DOHH2 (cell line): ENCODE measurements at regions not wholly inside any gene's neighbourhood (a gene's known extent, or its start where the extent isn't known, plus 50 kb on each side); places are given as distances from the start of the nearest gene placed in this dataset.

ENCODE experiments used
- H3F3A ChIP-seq: fragments of 200-600 bp; sonication (generic), shearing (Covaris generic); 2 replicates; pipeline ENCODE4 v1.6.0; 2016; ENCODE audit warnings: antibody characterized with exemption, mild to moderate bottlenecking; ENCODE audit not compliant: control insufficient read depth, insufficient read depth
- H3K27ac ChIP-seq: fragments of 200-600 bp; sonication (generic); 2 replicates; pipeline ENCODE4 v1.5.1; 2014; ENCODE audit warnings: low read depth, mild to moderate bottlenecking, low read length, moderate library complexity
- H3K27me3 ChIP-seq: fragments of 200-600 bp; sonication (generic); 2 replicates; pipeline ENCODE4 v1.6.1; 2014; ENCODE audit warnings: mild to moderate bottlenecking, low read length, mixed read lengths; ENCODE audit not compliant: control insufficient read depth
- H3K36me3 ChIP-seq: fragments of 200-600 bp; sonication (generic); 2 replicates; pipeline ENCODE4 v1.6.1; 2014; ENCODE audit warnings: mild to moderate bottlenecking, low read length, moderate library complexity, mixed read lengths; ENCODE audit not compliant: control insufficient read depth
- H3K4me1 ChIP-seq: fragments of 200-600 bp; sonication (generic); 2 replicates; pipeline ENCODE4 v1.6.1; 2014; ENCODE audit warnings: mild to moderate bottlenecking, low read length, mixed read lengths; ENCODE audit not compliant: control insufficient read depth
- H3K4me2 ChIP-seq: fragments of 200-600 bp; sonication (generic); 2 replicates; pipeline ENCODE4 v1.6.0; 2014; ENCODE audit warnings: mild to moderate bottlenecking, low read length, moderate library complexity
- H3K4me3 ChIP-seq: fragments of 200-600 bp; sonication (generic); 2 replicates; pipeline ENCODE4 v1.5.1; 2014; ENCODE audit warnings: mild to moderate bottlenecking, low read length, mixed read lengths
- H3K79me2 ChIP-seq: fragments of 200-600 bp; sonication (generic); 2 replicates; pipeline ENCODE4 v1.6.1; 2014; ENCODE audit warnings: mild to moderate bottlenecking, low read length, mixed read lengths; ENCODE audit not compliant: control insufficient read depth
- H3K9me2 ChIP-seq: fragments of 200-600 bp; sonication (generic); replicated peaks from 2 replicates; pipeline ENCODE4 v1.6.1; 2014; ENCODE audit warnings: mild to moderate bottlenecking, low read length, mixed read lengths; ENCODE audit not compliant: control insufficient read depth
- H3K9me3 ChIP-seq: fragments of 200-600 bp; sonication (generic); 2 replicates; pipeline ENCODE4 v1.6.1; 2014; ENCODE audit warnings: antibody characterized with exemption, low read length, mixed read lengths; ENCODE audit not compliant: control insufficient read depth, insufficient read depth
- H4K20me1 ChIP-seq: fragments of 200-600 bp; sonication (generic); 2 replicates; pipeline ENCODE4 v1.6.0; 2014; ENCODE audit warnings: low read depth, mild to moderate bottlenecking, antibody characterized with exemption, low read length, moderate library complexity; ENCODE audit not compliant: control insufficient read depth, insufficient read depth
- CTCF ChIP-seq: fragments of 200-600 bp; sonication (generic); IDR thresholded peaks from one replicate; pipeline ENCODE4 v1.5.1; 2014; ENCODE audit warnings: antibody characterized with exemption, mild to moderate bottlenecking, low read depth, low read length; ENCODE audit not compliant: poor library complexity, severe bottlenecking
- EZH2phosphoT487 ChIP-seq: fragments of 200-600 bp; sonication (generic); IDR thresholded peaks from 2 replicates; pipeline ENCODE4 v1.6.1; 2017; ENCODE audit warnings: borderline replicate concordance, mild to moderate bottlenecking, antibody characterized with exemption, low read length, moderate library complexity, mixed read lengths

GRCh38 chr3:107880702-107881101 is 210.1 kb downstream of the CD47 start:
- Histone ChIP-seq H3K27me3 (no peaks in the 10 kb centered on the region), H3K4me2 (no peak overlapping the region), H3K9me2 (no peaks in the 10 kb centered on the region), H3K4me3 (no peak overlapping the region), H3K79me2 (no peaks in the 10 kb centered on the region), H4K20me1 (no peaks in the 10 kb centered on the region), H3K36me3 (no peaks in the 10 kb centered on the region), H3K27ac (no peak overlapping the region), H3K9me3 (no peaks in the 10 kb centered on the region), H3K4me1 (no peaks in the 10 kb centered on the region), H3F3A (no peaks in the 10 kb centered on the region)
- no peak for TF ChIP-seq EZH2phosphoT487
- no peak for TF ChIP-seq CTCF

- H3K4me3 ChIP-seq, result no peak overlapping the region
- no peaks in the 10 kb centered on the region for H3K36me3 ChIP-seq
- no peaks in the 10 kb centered on the region for H4K20me1 ChIP-seq
- no peaks in the 10 kb centered on the region for H3K9me3 ChIP-seq
- no peak overlapping the region for H3K4me2 ChIP-seq
- H3K27me3 ChIP-seq, result no peaks in the 10 kb centered on the region
- H3K9me2 ChIP-seq, result no peaks in the 10 kb centered on the region
- TF ChIP-seq EZH2phosphoT487, result no peak
- TF ChIP-seq CTCF, result no peak
- no peaks in the 10 kb centered on the region for H3K79me2 ChIP-seq
- H3F3A ChIP-seq, result no peaks in the 10 kb centered on the region
- no peaks in the 10 kb centered on the region for H3K4me1 ChIP-seq
- no peak overlapping the region for H3K27ac ChIP-seq
Observed at GRCh38 chr3:107877936-107878335, 212.9 kb downstream of the CD47 start.

- Histone ChIP-seq H3K9me3 (no peaks in the 10 kb centered on the region), H3K27me3 (no peaks in the 10 kb centered on the region), H3K79me2 (no peaks in the 10 kb centered on the region), H3K9me2 (no peaks in the 10 kb centered on the region), H3K4me3 (no peak overlapping the region), H3K4me1 (no peaks in the 10 kb centered on the region), H3K36me3 (no peaks in the 10 kb centered on the region), H3K27ac (no peak overlapping the region), H3K4me2 (no peak overlapping the region), H3F3A (no peaks in the 10 kb centered on the region), H4K20me1 (no peaks in the 10 kb centered on the region)
- TF ChIP-seq CTCF (no peak), EZH2phosphoT487 (no peak)
Observed at GRCh38 chr3:107870943-107871638, 219.7 kb downstream of the CD47 start.

GRCh38 chr3:107870096-107870495 is 220.7 kb downstream of the CD47 start:
- Histone ChIP-seq H3K27ac (no peak overlapping the region), H3K9me3 (no peaks in the 10 kb centered on the region), H3K4me1 (no peaks in the 10 kb centered on the region), H3K27me3 (no peaks in the 10 kb centered on the region), H3K36me3 (no peaks in the 10 kb centered on the region), H3F3A (no peaks in the 10 kb centered on the region), H3K79me2 (no peaks in the 10 kb centered on the region), H3K4me2 (no peak overlapping the region), H3K4me3 (no peak overlapping the region), H3K9me2 (no peaks in the 10 kb centered on the region), H4K20me1 (no peaks in the 10 kb centered on the region)
- no peak for TF ChIP-seq EZH2phosphoT487
